PFSK-1 (cell line): ENCODE measurements at regions not wholly inside any gene's neighbourhood (a gene's known extent, or its start where the extent isn't known, plus 50 kb on each side); places are given as distances from the start of the nearest gene placed in this dataset.

Source experiments
- FOXP2 ChIP-seq: optimal IDR thresholded peaks from 2 replicates; pipeline ENCODE3; 2011; ENCODE audit warnings: borderline replicate concordance, control low read depth, inconsistent platforms; ENCODE audit not compliant: insufficient read depth; ENCODE audit errors: extremely low read length, extremely low read depth
- POLR2AphosphoS5 ChIP-seq: IDR thresholded peaks from 2 replicates; pipeline ENCODE4 v1.6.1; 2012; ENCODE audit warnings: low read depth, mild to moderate bottlenecking, control low read depth, low read length, moderate library complexity
- SIN3A ChIP-seq: IDR thresholded peaks from 2 replicates; pipeline ENCODE4 v1.6.1; 2012; ENCODE audit warnings: mild to moderate bottlenecking, low read length, moderate library complexity, borderline replicate concordance; ENCODE audit not compliant: insufficient read depth
- TAF1 ChIP-seq: IDR thresholded peaks from 2 replicates; pipeline ENCODE4 v1.6.1; 2012; ENCODE audit warnings: low read length, control low read depth, borderline replicate concordance; ENCODE audit not compliant: insufficient read depth
- TF ChIP-seq, protein P1 (sequence below), 2 experiments: IDR thresholded peaks; 2 replicates each; pipeline versions ENCODE4 v1.6.1 to v1.8.0; 2011 to 2012; ENCODE audit warnings: low read depth in 2 of 2, low read length in 2 of 2, control low read depth in 1 of 2, inconsistent platforms in 1 of 2, mild to moderate bottlenecking in 1 of 2, moderate library complexity in 1 of 2; ENCODE audit not compliant: insufficient read depth in 1 of 2

DNA sequence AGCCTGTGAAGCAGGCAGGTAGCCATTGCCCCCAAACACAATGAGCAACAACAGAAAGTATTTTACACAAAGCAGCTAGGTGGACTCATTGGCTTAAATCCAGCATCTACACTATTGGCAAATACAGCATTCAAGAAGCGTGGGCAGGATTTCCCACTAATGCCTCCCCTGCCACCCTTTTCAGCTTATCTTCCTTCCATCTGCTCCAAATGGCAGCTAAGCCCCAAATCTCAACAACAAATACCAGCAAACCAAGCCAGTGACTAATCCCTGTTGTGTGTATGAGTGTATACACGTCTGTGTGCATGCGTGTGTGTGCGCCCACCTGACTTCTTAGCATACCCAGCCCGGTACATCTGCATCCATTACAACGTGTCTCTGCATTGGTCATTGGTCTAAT, 151.2 kb upstream of the WWC1 start:
- TF ChIP-seq POLR2AphosphoS5: no peak
- TF ChIP-seq, protein P1, sequence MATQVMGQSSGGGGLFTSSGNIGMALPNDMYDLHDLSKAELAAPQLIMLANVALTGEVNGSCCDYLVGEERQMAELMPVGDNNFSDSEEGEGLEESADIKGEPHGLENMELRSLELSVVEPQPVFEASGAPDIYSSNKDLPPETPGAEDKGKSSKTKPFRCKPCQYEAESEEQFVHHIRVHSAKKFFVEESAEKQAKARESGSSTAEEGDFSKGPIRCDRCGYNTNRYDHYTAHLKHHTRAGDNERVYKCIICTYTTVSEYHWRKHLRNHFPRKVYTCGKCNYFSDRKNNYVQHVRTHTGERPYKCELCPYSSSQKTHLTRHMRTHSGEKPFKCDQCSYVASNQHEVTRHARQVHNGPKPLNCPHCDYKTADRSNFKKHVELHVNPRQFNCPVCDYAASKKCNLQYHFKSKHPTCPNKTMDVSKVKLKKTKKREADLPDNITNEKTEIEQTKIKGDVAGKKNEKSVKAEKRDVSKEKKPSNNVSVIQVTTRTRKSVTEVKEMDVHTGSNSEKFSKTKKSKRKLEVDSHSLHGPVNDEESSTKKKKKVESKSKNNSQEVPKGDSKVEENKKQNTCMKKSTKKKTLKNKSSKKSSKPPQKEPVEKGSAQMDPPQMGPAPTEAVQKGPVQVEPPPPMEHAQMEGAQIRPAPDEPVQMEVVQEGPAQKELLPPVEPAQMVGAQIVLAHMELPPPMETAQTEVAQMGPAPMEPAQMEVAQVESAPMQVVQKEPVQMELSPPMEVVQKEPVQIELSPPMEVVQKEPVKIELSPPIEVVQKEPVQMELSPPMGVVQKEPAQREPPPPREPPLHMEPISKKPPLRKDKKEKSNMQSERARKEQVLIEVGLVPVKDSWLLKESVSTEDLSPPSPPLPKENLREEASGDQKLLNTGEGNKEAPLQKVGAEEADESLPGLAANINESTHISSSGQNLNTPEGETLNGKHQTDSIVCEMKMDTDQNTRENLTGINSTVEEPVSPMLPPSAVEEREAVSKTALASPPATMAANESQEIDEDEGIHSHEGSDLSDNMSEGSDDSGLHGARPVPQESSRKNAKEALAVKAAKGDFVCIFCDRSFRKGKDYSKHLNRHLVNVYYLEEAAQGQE (IDR thresholded peaks at IDR 0.05; ENCODE audit: insufficient read depth in 1 of 2, low read depth in 2 of 2, low read length in 2 of 2): no peak
- TF ChIP-seq FOXP2: no peak

- TF ChIP-seq TAF1 (no peak), POLR2AphosphoS5 (no peak), FOXP2 (no peak), SIN3A (no peak)
- TF ChIP-seq, protein P1 (IDR thresholded peaks at IDR 0.05; ENCODE audit: insufficient read depth in 1 of 2, low read depth in 2 of 2, low read length in 2 of 2): no peak
These were observed 149.0 kb upstream of the WWC1 start for GRCh38 chr5:168142402-168142801.

- TF ChIP-seq TAF1 (no peak), SIN3A (no peak), POLR2AphosphoS5 (no peak), FOXP2 (no peak)
- TF ChIP-seq, protein P1 (IDR thresholded peaks at IDR 0.05; ENCODE audit: insufficient read depth in 1 of 2, low read depth in 2 of 2, low read length in 2 of 2): no peak
These were observed 144.3 kb upstream of the WWC1 start for GRCh38 chr5:168147106-168147505.

DNA sequence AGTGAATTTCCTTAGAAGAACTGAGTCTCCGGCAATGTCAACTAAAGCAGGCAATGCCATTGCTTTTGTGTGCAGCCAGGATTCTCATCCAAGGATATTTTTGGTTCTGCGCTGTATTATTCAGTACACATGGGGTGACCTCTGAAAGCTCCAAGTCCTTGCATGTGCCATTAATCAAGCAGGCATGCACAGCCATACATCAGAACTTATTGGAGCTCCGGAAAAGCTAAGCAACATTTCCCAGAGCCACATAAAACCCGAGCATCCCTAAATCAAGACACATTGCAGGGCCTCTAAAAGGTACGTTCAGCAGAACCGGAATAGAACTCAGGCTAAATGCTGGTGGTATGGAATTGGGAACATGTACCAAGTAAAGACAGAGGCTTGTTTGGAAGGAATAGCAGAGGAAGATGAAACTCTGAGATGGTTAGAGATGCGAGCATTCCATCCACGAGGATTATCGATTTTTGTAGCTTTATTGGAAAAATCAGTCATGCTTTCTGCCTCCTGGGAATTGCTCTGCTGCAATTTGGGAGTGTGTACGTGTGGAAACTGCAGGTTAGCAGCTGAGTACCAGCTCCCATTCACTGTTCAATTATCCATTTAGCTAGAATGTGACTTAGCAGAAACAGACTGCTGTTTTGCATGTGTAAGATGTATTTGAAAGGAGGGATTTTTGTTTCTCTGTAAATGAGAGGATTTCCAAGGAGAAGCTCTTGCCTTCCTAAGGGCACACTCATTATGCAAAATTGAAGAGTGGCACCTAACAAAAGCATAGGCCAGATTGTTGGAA, 143.7 kb upstream of the WWC1 start:
- TF ChIP-seq POLR2AphosphoS5 (no peak), SIN3A (no peak), FOXP2 (no peak), TAF1 (no peak)
- TF ChIP-seq, protein P1 (IDR thresholded peaks at IDR 0.05; ENCODE audit: insufficient read depth in 1 of 2, low read depth in 2 of 2, low read length in 2 of 2): no peak

- TF ChIP-seq, protein P1 (IDR thresholded peaks at IDR 0.05; ENCODE audit: insufficient read depth in 1 of 2, low read depth in 2 of 2, low read length in 2 of 2): no peak
- TF ChIP-seq POLR2AphosphoS5 (no peak), FOXP2 (no peak), TAF1 (no peak)
These were observed 140.4 kb upstream of the WWC1 start for GRCh38 chr5:168151041-168151440.
